Esophagus squamous epithelium (tissue), 5 donors: ENCODE measurements at regions not wholly inside any gene's neighbourhood (a gene's known extent, or its start where the extent isn't known, plus 50 kb on each side); places are given as distances from the start of the nearest gene placed in this dataset.

Experiments
- DNase-seq: peaks from one replicate; lab custom pipeline; 2025; lab: John Stamatoyannopoulos, UW
- H3K27ac ChIP-seq, 4 donors: fragments of 200-600 bp; sonication (generic); one replicate each; pipeline ENCODE4 v1.5.1; 2016 to 2019; ENCODE audit warnings: mild to moderate bottlenecking in 1 of 4
- H3K27me3 ChIP-seq, 4 donors: fragments of 200-600 bp; sonication (generic); 1 replicate in 3 of 4; 2 replicates in 1 of 4; pipeline versions ENCODE4 v1.5.1 to v1.6.0; 2017 to 2021; ENCODE audit warnings: antibody characterized with exemption in 1 of 4
- H3K36me3 ChIP-seq, 3 donors: fragments of 200-600 bp; sonication (generic); one replicate each; pipeline ENCODE4 v1.5.1; 2016 to 2019
- H3K4me1 ChIP-seq, 3 donors: fragments of 200-600 bp; sonication (generic); one replicate each; pipeline ENCODE4 v1.5.1; 2017 to 2019
- H3K4me3 ChIP-seq, 4 donors: fragments of 200-600 bp; sonication (generic); 1 replicate in 3 of 4; 2 replicates in 1 of 4; pipeline ENCODE4 v1.5.1; 2016 to 2019; ENCODE audit warnings: mild to moderate bottlenecking in 2 of 4, moderate library complexity in 1 of 4
- H3K9me3 ChIP-seq, 3 donors: fragments of 200-600 bp; sonication (generic); one replicate each; pipeline ENCODE4 v1.5.1; 2016 to 2019
- POLR2A ChIP-seq, 4 donors: fragments of 450-650 bp; IDR thresholded peaks; one replicate each; pipeline ENCODE4 v1.6.1; 2017; ENCODE audit warnings: antibody characterized with exemption in 4 of 4, mild to moderate bottlenecking in 4 of 4, moderate library complexity in 3 of 4
- WGBS, 2 donors: methylation state at CpG; one replicate each; pipeline ENCODE4 v1.1.5; 2018; 5-methylcytosine and 5-hydroxymethylcytosine counted together
- intact Hi-C: fragments of 100-400 bp; cut with DNase I; formaldehyde crosslinking; loops from one replicate; pipeline ENCODE4 v1.15.0; 2022
- TF ChIP-seq, protein P1 (sequence below), 6 experiments: fragments of 450-650 bp in 4 of 6; fragments of 200-600 bp in 2 of 6; sonication (generic) in 2 of 6; IDR thresholded peaks; one replicate each; pipeline ENCODE4 v1.5.1; 2016 to 2019; ENCODE audit warnings: antibody characterized with exemption in 6 of 6, mild to moderate bottlenecking in 4 of 6, moderate library complexity in 4 of 6
- donor health status: DM: yes; HTN: yes; CAD: no.

GRCh38 chr7:114823290-114823689 lies 98.6 kb upstream of the MDFIC start:
- Histone ChIP-seq H3K36me3 (no peaks in the 10 kb centered on the region), H3K27ac (no peak overlapping the region), H3K4me3 (no peak overlapping the region), H3K4me1 (peaks cover 0 to 26% (median 13%) of the 10 kb centered on the region in 3 donors), H3K27me3 (no peaks in the 10 kb centered on the region), H3K9me3 (peaks cover 0 to 5% (median 4%) of the 10 kb centered on the region in 3 donors)
- WGBS, 2 donors, result 43 to 50% methylated on average over 1 of the region's 1 CpG
- intact Hi-C loops, result no loop called here
- no peak for DNase-seq
- TF ChIP-seq, protein P1, sequence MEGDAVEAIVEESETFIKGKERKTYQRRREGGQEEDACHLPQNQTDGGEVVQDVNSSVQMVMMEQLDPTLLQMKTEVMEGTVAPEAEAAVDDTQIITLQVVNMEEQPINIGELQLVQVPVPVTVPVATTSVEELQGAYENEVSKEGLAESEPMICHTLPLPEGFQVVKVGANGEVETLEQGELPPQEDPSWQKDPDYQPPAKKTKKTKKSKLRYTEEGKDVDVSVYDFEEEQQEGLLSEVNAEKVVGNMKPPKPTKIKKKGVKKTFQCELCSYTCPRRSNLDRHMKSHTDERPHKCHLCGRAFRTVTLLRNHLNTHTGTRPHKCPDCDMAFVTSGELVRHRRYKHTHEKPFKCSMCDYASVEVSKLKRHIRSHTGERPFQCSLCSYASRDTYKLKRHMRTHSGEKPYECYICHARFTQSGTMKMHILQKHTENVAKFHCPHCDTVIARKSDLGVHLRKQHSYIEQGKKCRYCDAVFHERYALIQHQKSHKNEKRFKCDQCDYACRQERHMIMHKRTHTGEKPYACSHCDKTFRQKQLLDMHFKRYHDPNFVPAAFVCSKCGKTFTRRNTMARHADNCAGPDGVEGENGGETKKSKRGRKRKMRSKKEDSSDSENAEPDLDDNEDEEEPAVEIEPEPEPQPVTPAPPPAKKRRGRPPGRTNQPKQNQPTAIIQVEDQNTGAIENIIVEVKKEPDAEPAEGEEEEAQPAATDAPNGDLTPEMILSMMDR (IDR thresholded peaks at IDR 0.05), result no peak
- no peak for TF ChIP-seq POLR2A (IDR thresholded peaks at IDR 0.05)

- no peak overlapping the region for H3K27ac ChIP-seq
- WGBS, 2 donors, result 48 to 70% methylated on average over 3 of the region's 3 CpGs
- no peaks in the 10 kb centered on the region for H3K36me3 ChIP-seq
- no peak overlapping the region for H3K4me3 ChIP-seq
- TF ChIP-seq POLR2A (IDR thresholded peaks at IDR 0.05), result no peak
- TF ChIP-seq, protein P1 (IDR thresholded peaks at IDR 0.05), result peak in 1 of 6 experiments; percentile 13
- intact Hi-C loops, result no loop called here
- no peaks in the 10 kb centered on the region for H3K27me3 ChIP-seq
- no peak for DNase-seq
- peaks cover 0 to 7% (median 0%) of the 10 kb centered on the region in 3 donors for H3K4me1 ChIP-seq
- H3K9me3 ChIP-seq, result peaks cover 0 to 5% (median 4%) of the 10 kb centered on the region in 3 donors
These were observed 96.4 kb upstream of the MDFIC start for GRCh38 chr7:114825423-114825951.

GRCh38 chr7:114830952-114831351 lies 90.9 kb upstream of the MDFIC start:
- Histone ChIP-seq H3K27ac (no peak overlapping the region), H3K4me3 (no peak overlapping the region), H3K27me3 (no peaks in the 10 kb centered on the region), H3K4me1 (no peaks in the 10 kb centered on the region), H3K9me3 (peaks cover 0 to 4% (median 3%) of the 10 kb centered on the region in 3 donors), H3K36me3 (no peaks in the 10 kb centered on the region)
- TF ChIP-seq POLR2A (IDR thresholded peaks at IDR 0.05), result no peak
- TF ChIP-seq, protein P1 (IDR thresholded peaks at IDR 0.05), result no peak
- 41 to 51% methylated on average over 4 of the region's 4 CpGs for WGBS, 2 donors
- DNase-seq, result no peak
- intact Hi-C loops, result no loop called here

DNA sequence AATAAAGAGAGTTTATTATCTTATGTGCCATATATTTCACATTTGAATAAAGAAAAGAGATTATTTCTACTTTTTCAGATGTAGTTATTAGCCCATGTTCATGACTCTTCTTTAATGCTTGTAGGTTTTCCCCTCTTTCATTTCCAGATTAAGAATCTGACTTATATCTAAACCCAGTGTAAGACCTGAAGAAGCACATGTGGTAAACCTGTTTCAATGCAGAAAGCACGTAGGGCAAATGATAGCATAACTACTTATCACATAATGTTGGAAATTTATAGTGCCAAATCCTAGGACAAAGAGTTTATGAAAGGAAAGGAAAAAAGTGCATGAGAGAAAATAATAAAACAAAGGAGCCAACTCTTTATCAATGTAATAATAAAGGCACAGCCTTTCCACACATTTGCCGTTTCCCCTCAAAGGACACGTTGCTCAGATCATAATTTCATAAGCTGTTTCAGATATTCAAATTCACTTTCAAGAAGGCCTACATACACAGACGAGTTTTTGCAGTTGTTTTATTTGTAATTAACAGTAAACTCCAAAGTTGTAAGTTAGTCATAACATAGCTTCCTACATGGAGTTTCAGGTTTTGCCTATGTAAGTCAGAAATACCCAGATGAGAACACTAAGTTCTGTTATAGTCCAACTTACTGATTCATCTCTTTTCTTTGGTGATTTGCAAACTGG lies 88.8 kb upstream of the MDFIC start:
- Histone ChIP-seq H3K27ac (no peak overlapping the region), H3K4me1 (no peaks in the 10 kb centered on the region), H3K27me3 (no peaks in the 10 kb centered on the region), H3K9me3 (no peaks in the 10 kb centered on the region), H3K4me3 (no peak overlapping the region), H3K36me3 (no peaks in the 10 kb centered on the region)
- intact Hi-C loops, result no loop called here
- TF ChIP-seq, protein P1 (IDR thresholded peaks at IDR 0.05), result no peak
- no peak for TF ChIP-seq POLR2A (IDR thresholded peaks at IDR 0.05)
- 66 to 73% methylated on average over 4 of the region's 4 CpGs for WGBS, 2 donors
- DNase-seq, result no peak

DNA sequence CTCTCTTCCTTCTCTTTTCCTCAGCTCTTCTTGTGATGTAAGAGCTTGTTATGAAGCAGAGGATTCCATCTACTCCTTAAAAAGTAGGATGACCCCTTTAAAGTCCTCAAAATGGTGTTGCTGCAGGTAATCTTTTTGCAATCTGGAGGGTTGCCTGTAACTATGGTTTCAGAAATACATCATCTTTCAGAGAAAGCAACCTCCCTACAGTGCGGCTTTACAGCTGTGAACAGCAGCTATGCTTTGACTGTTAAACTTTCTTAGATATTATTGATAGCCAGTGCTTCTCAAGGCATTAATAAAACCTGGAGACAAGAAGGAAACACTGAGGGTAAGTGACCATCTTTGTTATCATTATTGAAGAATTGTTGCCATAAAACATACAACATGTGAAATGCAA lies 86.6 kb upstream of the MDFIC start:
- 73 to 79% methylated on average over 1 of the region's 1 CpG for whole genome bisulfite sequencing, 2 donors
- no peak for TF ChIP-seq POLR2A (IDR thresholded peaks at IDR 0.05)
- TF ChIP-seq, protein P1 (IDR thresholded peaks at IDR 0.05), result no peak
- Histone ChIP-seq H3K4me1 (no peaks in the 10 kb centered on the region), H3K4me3 (no peak overlapping the region), H3K27ac (no peak overlapping the region), H3K9me3 (no peaks in the 10 kb centered on the region), H3K36me3 (no peaks in the 10 kb centered on the region), H3K27me3 (no peaks in the 10 kb centered on the region)
- DNase-seq, result no peak
- intact Hi-C loops, result no loop called here
